OCI-LY1 (cell line): ENCODE measurements at regions not wholly inside any gene's neighbourhood (a gene's known extent, or its start where the extent isn't known, plus 50 kb on each side); places are given as distances from the start of the nearest gene placed in this dataset.
"Not testable (repeated sequence)": the region's sequence is repeated elsewhere in the genome, so short reads cannot be mapped to it uniquely, and the experiment has no call there.

Source experiments
- CTCF ChIP-seq: fragments of 200-600 bp; sonication (generic), shearing (Covaris generic); IDR thresholded peaks from 2 replicates; pipeline ENCODE4 v1.5.1; 2017; ENCODE audit warnings: mild to moderate bottlenecking, antibody characterized with exemption, low read length, moderate library complexity, mixed read lengths
- EZH2 ChIP-seq: fragments of 200-600 bp; sonication (generic), shearing (Covaris generic); IDR thresholded peaks from 2 replicates; pipeline ENCODE4 v1.8.0; 2017; ENCODE audit warnings: borderline replicate concordance, mixed run types, mild to moderate bottlenecking, antibody characterized with exemption, low read length, moderate library complexity, mixed read lengths

GRCh38 chr7:76862241-76862640 is 169.9 kb downstream of the SPDYE17 start:
- TF ChIP-seq CTCF, EZH2: not testable (repeated sequence)
